ENCODE measurements at regions not wholly inside any gene's neighbourhood (a gene's known extent, or its start where the extent isn't known, plus 50 kb on each side); places are given as distances from the start of the nearest gene placed in this dataset.

GRCh38 chr14:58954901-58955861, 233.3 kb upstream of the DAAM1 start:
- Histone ChIP-seq H3K4me1 (ENCODE audit: control insufficient read depth in 1 of 2, insufficient read depth in 2 of 2, low read length in 2 of 2) (no peaks in the 10 kb centered on the region), H3K27me3 (ENCODE audit: insufficient read depth, low read length) (no peaks in the 10 kb centered on the region), H2AFZ (ENCODE audit: low read depth, low read length, poor library complexity, severe bottlenecking) (no peak overlapping the region), H3K79me2 (ENCODE audit: insufficient read depth, low read length) (no peaks in the 10 kb centered on the region), H3K4me3 (replicated peaks in 1 of 2; ENCODE audit: low read depth in 1 of 2, low read length in 2 of 2) (no peak overlapping the region), H3K4me2 (ENCODE audit: low read length) (no peak overlapping the region), H3K36me3 (ENCODE audit: control insufficient read depth in 1 of 2, insufficient read depth in 2 of 2, low read length in 2 of 2) (no peaks in the 10 kb centered on the region), H3K9me3 (ENCODE audit: control insufficient read depth in 1 of 2, insufficient read depth in 1 of 2, low read depth in 1 of 2, low read length in 2 of 2) (no peaks in the 10 kb centered on the region), H4K20me1 (ENCODE audit: insufficient read depth) (no peaks in the 10 kb centered on the region), H3K27ac (ENCODE audit: low read depth, low read length) (no peak overlapping the region), H3K9ac (ENCODE audit: low read length) (no peak overlapping the region), H3K9me2 (ENCODE audit: insufficient read depth) (no peaks in the 10 kb centered on the region)
- BruUV-seq (replicated peaks): no TSS peak
- CTCF ChIA-PET: no interaction called here
- POLR2A ChIA-PET: no interaction called here
- DNase-seq (ENCODE audit: low read depth, low spot score): no peak
- TF ChIP-seq ELF1 (IDR thresholded peaks at IDR 0.05; ENCODE audit: borderline replicate concordance, low read depth) (no peak), RAD21 (IDR thresholded peaks at IDR 0.05; ENCODE audit: low read depth) (no peak), SP1 (IDR thresholded peaks at IDR 0.05; ENCODE audit: low read depth) (no peak), CTCF (IDR thresholded peaks at IDR 0.05 in 2 of 3, conservative IDR thresholded peaks at IDR 0.05 in 1 of 3; ENCODE audit: borderline replicate concordance in 1 of 3, insufficient read depth in 1 of 3, low read depth in 2 of 3, low read length in 2 of 3) (no peak), YY1 (IDR thresholded peaks at IDR 0.05; ENCODE audit: extremely low read depth, insufficient replicate concordance, low read depth, low read length) (no peak), ATF3 (IDR thresholded peaks at IDR 0.05) (no peak), SIN3A (IDR thresholded peaks at IDR 0.05; ENCODE audit: low read depth) (no peak), ZFX (IDR thresholded peaks at IDR 0.05) (no peak)
- RAD21 ChIA-PET (ENCODE audit: low non-redundant PET in 1 of 2, low total read pairs in 2 of 2, uncharacterized antibody in 2 of 2, unreplicated experiment in 2 of 2): no interaction called here
- ATAC-seq: no peak
- intact Hi-C loops (cut with micrococcal nuclease): no loop called here
